ENCODE measurements at regions not wholly inside any gene's neighbourhood (a gene's known extent, or its start where the extent isn't known, plus 50 kb on each side); places are given as distances from the start of the nearest gene placed in this dataset.

DNA sequence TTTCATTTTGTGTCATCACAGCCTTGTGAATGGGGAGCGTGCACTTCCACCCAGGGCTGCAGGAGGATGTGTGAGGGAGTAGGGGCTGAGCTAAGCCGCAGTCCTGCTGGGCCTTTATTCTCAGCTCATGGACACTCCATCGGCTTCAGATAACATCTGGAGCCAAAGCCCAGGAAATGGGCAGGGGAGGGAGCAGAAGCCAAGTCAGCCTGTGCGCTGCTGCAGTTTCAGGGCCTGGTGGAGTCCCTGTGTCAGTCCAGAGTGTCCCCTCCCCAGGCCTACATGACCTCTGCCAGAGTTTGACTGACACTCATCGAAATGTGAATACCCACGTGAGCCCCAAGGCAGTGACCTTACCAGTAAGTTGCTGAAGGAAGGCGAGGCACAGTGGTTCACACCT is 242.2 kb downstream of the LOXHD1 start (continued):
- TF ChIP-seq, protein P1, sequence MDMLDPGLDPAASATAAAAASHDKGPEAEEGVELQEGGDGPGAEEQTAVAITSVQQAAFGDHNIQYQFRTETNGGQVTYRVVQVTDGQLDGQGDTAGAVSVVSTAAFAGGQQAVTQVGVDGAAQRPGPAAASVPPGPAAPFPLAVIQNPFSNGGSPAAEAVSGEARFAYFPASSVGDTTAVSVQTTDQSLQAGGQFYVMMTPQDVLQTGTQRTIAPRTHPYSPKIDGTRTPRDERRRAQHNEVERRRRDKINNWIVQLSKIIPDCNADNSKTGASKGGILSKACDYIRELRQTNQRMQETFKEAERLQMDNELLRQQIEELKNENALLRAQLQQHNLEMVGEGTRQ (CRISPR knock-in tag; IDR thresholded peaks at IDR 0.05), result peak; percentile 41; the same call in 1 of the 2 replicates
- 0 out of 2 replicates have a peak, but pooled peaks have one; percentile 41 for TF ChIP-seq SP1 (CRISPR knock-in tag; conservative IDR thresholded peaks at IDR 0.05)
- no peak for TF ChIP-seq GTF2I (CRISPR knock-in tag; conservative IDR thresholded peaks at IDR 0.05)
- TF ChIP-seq, protein P2, sequence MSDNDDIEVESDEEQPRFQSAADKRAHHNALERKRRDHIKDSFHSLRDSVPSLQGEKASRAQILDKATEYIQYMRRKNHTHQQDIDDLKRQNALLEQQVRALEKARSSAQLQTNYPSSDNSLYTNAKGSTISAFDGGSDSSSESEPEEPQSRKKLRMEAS (CRISPR knock-in tag; IDR thresholded peaks at IDR 0.05), result 0 out of 2 replicates have a peak, but pooled peaks have one; percentile 18
- no peak for TF ChIP-seq GABPB1 (CRISPR knock-in tag; IDR thresholded peaks at IDR 0.05)
- TF ChIP-seq ZNF138 (CRISPR knock-in tag; conservative IDR thresholded peaks at IDR 0.05), result 0 out of 2 replicates have a peak, but pooled peaks have one; percentile 33
- TF ChIP-seq, protein P3, sequence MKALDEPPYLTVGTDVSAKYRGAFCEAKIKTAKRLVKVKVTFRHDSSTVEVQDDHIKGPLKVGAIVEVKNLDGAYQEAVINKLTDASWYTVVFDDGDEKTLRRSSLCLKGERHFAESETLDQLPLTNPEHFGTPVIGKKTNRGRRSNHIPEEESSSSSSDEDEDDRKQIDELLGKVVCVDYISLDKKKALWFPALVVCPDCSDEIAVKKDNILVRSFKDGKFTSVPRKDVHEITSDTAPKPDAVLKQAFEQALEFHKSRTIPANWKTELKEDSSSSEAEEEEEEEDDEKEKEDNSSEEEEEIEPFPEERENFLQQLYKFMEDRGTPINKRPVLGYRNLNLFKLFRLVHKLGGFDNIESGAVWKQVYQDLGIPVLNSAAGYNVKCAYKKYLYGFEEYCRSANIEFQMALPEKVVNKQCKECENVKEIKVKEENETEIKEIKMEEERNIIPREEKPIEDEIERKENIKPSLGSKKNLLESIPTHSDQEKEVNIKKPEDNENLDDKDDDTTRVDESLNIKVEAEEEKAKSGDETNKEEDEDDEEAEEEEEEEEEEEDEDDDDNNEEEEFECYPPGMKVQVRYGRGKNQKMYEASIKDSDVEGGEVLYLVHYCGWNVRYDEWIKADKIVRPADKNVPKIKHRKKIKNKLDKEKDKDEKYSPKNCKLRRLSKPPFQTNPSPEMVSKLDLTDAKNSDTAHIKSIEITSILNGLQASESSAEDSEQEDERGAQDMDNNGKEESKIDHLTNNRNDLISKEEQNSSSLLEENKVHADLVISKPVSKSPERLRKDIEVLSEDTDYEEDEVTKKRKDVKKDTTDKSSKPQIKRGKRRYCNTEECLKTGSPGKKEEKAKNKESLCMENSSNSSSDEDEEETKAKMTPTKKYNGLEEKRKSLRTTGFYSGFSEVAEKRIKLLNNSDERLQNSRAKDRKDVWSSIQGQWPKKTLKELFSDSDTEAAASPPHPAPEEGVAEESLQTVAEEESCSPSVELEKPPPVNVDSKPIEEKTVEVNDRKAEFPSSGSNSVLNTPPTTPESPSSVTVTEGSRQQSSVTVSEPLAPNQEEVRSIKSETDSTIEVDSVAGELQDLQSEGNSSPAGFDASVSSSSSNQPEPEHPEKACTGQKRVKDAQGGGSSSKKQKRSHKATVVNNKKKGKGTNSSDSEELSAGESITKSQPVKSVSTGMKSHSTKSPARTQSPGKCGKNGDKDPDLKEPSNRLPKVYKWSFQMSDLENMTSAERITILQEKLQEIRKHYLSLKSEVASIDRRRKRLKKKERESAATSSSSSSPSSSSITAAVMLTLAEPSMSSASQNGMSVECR (CRISPR knock-in tag; IDR thresholded peaks at IDR 0.05; ENCODE audit: borderline replicate concordance), result no peak
- TF ChIP-seq, protein P4, sequence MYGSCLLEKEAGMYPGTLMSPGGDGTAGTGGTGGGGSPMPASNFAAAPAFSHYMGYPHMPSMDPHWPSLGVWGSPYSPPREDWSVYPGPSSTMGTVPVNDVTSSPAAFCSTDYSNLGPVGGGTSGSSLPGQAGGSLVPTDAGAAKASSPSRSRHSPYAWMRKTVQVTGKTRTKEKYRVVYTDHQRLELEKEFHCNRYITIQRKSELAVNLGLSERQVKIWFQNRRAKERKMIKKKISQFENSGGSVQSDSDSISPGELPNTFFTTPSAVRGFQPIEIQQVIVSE (CRISPR knock-in tag; IDR thresholded peaks at IDR 0.05; ENCODE audit: borderline replicate concordance), result no peak

DNA sequence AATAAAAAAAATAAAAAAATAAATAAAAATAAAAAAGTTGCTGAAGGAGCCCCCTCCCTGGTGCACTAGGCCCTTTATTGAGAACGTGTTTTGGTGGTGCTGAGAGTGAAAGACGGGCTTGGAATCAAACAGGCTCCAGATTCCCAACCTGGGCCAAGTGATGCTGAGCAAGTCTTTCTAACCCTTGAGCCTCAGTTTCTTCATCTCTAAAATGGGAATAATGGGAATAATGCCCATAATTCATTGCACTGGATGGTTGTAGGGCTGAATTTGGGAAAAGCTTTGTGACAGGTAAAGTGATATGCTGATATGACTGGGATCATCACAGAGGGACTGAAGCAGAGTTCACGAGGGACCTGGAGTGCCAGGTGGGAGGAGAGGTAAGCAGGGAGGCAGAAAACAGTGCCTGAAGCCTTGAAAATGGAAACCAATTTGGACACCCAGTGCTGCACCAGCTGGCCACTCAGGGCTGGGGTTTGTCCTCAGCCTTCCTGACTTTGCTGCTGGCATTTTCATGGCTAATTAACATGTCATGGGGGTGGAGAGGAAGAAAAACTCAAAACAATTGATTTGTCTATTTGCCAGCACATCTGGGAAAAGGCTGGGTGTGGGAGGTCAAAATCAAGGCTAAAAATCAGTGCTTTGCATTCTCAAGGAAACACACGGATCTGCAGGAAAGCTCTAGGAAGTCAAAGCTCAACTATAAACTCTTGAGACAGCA is 241.3 kb downstream of the LOXHD1 start:
- Mint-ChIP-seq H3K4me1 (peaks cover 76% of the 10 kb centered on the region), H3K36me3 (no peaks in the 10 kb centered on the region), H3K27me3 (ENCODE audit: low read depth) (no peaks in the 10 kb centered on the region), H3K27ac (peak overlapping the region; percentile 14; the same call in 1 of the 2 replicates), H3K4me3 (no peak overlapping the region), H3K9me3 (no peaks in the 10 kb centered on the region)
- DNase-seq (ENCODE audit: low spot score) (no peak), ATAC-seq (no peak)
- ChIA-PET CTCF (interaction anchor here (1.3 to 2.0 kb wide), 3 partner anchors 23 to 242 kb away, joined by 3 to 10 read pairs (median 6); no protein-coding TSS in a partner anchor), POLR2A (no interaction called here)
- TF ChIP-seq, protein P5, sequence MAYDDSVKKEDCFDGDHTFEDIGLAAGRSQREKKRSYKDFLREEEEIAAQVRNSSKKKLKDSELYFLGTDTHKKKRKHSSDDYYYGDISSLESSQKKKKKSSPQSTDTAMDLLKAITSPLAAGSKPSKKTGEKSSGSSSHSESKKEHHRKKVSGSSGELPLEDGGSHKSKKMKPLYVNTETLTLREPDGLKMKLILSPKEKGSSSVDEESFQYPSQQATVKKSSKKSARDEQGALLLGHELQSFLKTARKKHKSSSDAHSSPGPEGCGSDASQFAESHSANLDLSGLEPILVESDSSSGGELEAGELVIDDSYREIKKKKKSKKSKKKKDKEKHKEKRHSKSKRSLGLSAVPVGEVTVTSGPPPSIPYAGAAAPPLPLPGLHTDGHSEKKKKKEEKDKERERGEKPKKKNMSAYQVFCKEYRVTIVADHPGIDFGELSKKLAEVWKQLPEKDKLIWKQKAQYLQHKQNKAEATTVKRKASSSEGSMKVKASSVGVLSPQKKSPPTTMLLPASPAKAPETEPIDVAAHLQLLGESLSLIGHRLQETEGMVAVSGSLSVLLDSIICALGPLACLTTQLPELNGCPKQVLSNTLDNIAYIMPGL (CRISPR knock-in tag; IDR thresholded peaks at IDR 0.05), result no peak
- TF ChIP-seq, protein P6, sequence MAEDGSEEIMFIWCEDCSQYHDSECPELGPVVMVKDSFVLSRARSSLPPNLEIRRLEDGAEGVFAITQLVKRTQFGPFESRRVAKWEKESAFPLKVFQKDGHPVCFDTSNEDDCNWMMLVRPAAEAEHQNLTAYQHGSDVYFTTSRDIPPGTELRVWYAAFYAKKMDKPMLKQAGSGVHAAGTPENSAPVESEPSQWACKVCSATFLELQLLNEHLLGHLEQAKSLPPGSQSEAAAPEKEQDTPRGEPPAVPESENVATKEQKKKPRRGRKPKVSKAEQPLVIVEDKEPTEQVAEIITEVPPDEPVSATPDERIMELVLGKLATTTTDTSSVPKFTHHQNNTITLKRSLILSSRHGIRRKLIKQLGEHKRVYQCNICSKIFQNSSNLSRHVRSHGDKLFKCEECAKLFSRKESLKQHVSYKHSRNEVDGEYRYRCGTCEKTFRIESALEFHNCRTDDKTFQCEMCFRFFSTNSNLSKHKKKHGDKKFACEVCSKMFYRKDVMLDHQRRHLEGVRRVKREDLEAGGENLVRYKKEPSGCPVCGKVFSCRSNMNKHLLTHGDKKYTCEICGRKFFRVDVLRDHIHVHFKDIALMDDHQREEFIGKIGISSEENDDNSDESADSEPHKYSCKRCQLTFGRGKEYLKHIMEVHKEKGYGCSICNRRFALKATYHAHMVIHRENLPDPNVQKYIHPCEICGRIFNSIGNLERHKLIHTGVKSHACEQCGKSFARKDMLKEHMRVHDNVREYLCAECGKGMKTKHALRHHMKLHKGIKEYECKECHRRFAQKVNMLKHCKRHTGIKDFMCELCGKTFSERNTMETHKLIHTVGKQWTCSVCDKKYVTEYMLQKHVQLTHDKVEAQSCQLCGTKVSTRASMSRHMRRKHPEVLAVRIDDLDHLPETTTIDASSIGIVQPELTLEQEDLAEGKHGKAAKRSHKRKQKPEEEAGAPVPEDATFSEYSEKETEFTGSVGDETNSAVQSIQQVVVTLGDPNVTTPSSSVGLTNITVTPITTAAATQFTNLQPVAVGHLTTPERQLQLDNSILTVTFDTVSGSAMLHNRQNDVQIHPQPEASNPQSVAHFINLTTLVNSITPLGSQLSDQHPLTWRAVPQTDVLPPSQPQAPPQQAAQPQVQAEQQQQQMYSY (CRISPR knock-in tag; IDR thresholded peaks at IDR 0.05), result no peak
- TF ChIP-seq, protein P7, sequence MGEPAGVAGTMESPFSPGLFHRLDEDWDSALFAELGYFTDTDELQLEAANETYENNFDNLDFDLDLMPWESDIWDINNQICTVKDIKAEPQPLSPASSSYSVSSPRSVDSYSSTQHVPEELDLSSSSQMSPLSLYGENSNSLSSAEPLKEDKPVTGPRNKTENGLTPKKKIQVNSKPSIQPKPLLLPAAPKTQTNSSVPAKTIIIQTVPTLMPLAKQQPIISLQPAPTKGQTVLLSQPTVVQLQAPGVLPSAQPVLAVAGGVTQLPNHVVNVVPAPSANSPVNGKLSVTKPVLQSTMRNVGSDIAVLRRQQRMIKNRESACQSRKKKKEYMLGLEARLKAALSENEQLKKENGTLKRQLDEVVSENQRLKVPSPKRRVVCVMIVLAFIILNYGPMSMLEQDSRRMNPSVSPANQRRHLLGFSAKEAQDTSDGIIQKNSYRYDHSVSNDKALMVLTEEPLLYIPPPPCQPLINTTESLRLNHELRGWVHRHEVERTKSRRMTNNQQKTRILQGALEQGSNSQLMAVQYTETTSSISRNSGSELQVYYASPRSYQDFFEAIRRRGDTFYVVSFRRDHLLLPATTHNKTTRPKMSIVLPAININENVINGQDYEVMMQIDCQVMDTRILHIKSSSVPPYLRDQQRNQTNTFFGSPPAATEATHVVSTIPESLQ (CRISPR knock-in tag; IDR thresholded peaks at IDR 0.05), result no peak
- TF ChIP-seq, protein P8, sequence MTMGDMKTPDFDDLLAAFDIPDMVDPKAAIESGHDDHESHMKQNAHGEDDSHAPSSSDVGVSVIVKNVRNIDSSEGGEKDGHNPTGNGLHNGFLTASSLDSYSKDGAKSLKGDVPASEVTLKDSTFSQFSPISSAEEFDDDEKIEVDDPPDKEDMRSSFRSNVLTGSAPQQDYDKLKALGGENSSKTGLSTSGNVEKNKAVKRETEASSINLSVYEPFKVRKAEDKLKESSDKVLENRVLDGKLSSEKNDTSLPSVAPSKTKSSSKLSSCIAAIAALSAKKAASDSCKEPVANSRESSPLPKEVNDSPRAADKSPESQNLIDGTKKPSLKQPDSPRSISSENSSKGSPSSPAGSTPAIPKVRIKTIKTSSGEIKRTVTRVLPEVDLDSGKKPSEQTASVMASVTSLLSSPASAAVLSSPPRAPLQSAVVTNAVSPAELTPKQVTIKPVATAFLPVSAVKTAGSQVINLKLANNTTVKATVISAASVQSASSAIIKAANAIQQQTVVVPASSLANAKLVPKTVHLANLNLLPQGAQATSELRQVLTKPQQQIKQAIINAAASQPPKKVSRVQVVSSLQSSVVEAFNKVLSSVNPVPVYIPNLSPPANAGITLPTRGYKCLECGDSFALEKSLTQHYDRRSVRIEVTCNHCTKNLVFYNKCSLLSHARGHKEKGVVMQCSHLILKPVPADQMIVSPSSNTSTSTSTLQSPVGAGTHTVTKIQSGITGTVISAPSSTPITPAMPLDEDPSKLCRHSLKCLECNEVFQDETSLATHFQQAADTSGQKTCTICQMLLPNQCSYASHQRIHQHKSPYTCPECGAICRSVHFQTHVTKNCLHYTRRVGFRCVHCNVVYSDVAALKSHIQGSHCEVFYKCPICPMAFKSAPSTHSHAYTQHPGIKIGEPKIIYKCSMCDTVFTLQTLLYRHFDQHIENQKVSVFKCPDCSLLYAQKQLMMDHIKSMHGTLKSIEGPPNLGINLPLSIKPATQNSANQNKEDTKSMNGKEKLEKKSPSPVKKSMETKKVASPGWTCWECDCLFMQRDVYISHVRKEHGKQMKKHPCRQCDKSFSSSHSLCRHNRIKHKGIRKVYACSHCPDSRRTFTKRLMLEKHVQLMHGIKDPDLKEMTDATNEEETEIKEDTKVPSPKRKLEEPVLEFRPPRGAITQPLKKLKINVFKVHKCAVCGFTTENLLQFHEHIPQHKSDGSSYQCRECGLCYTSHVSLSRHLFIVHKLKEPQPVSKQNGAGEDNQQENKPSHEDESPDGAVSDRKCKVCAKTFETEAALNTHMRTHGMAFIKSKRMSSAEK (CRISPR knock-in tag; IDR thresholded peaks at IDR 0.05; ENCODE audit: borderline replicate concordance), result no peak
- no peak for TF ChIP-seq ETV6 (CRISPR knock-in tag; IDR thresholded peaks at IDR 0.05)
- no peak for TF ChIP-seq NR3C1 (CRISPR knock-in tag; conservative IDR thresholded peaks at IDR 0.05; ENCODE audit: low read depth)
- TF ChIP-seq, protein P1 (CRISPR knock-in tag; IDR thresholded peaks at IDR 0.05), result no peak
